HG03442 (cell line): ENCODE measurements at regions not wholly inside any gene's neighbourhood (a gene's known extent, or its start where the extent isn't known, plus 50 kb on each side); places are given as distances from the start of the nearest gene placed in this dataset.

Experiments used
- ATAC-seq: cut with Tn5 transposase; IDR thresholded peaks from one replicate; pipeline ENCODE4 v1.9.1; 2021; ENCODE audit warnings: mild to moderate bottlenecking, moderate library complexity; ENCODE audit not compliant: unreplicated experiment

DNA sequence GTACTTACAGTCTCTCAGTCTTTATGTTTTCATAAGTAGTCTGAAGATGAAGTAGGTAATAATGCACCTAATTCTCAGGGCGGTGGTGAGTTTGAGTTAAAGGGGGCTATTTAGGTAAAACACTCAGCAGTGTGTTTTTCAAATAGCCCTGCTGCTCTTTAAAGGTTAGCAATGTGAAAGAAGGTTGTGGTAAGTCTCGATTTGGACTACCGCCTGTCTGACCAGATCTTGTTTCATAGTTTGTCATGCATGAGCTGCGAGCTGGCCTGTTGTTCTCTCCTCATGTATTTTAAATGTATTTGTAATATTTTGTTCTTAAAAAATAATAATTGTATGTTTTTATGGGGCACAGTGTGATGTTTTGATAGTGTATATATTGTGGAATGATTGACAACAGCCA lies 340.2 kb downstream of the DHX35 start:
- peak; percentile 55 for ATAC-seq

DNA sequence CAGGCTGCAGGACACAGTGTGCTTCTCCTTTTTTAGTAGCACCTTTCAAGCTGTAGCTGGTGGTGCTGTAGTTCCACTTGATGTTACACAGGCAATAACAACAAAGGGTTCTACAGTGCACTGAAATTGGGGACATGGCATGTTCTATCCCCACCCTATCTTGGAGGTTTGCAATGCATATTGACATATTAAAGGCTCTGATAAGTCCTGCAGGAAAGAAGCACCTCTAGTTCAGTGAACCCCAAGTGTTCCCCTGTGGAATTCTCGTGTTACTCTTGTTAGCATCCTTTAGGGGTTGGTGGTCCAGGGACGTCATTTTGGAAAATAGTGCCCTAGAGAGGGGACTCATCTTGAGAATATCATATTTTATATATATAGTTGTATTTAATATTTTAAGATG lies 337.6 kb downstream of the DHX35 start:
- no peak for ATAC-seq

- no peak for ATAC-seq
Measured at GRCh38 chr20:39298571-39299506, 336.7 kb downstream of the DHX35 start.

DNA sequence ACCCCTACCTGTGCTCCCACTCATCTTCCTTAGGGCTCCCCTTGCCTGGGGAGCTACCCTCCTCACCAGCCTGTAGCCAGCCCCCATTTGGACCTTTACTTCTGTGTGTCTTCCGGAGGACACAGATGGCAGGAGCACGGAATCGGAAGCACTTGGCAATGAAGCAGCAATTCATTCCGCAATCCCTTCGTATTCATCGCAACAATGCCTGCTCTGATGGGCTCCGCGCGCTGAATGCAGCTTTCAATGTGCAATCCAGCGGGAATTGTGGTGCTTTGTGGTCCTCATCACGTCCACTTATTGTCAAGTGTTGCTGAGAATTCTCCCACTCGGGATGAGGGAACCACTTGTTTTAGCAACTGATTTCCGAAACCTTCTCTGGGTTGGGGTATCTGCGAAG lies 336.0 kb downstream of the DHX35 start:
- no peak for ATAC-seq

DNA sequence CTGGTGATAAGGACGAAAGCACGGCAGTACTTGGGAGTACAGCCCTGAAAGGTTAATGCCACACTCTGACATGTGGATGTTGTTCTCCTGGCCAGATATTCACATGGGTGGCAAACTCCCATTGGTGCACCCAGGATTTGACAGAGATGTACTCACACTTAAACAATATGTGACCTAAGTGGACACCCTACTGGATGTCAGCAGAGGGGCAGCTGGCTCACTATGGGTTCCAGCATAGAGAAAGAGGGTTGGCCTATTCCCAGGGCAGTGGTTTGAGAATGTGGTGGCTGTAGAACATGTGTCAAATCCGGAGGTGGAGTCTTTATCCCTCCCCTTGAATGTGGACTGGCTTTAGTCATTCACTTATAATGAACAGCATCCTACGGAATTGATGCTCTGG lies 333.2 kb downstream of the DHX35 start:
- ATAC-seq, result no peak

- ATAC-seq, result no peak
Measured at GRCh38 chr20:39294137-39294725, 332.1 kb downstream of the DHX35 start.

GRCh38 chr20:39292193-39292736 lies 330.1 kb downstream of the DHX35 start:
- no peak for ATAC-seq

GRCh38 chr20:39291301-39291700 lies 329.2 kb downstream of the DHX35 start:
- no peak for ATAC-seq

GRCh38 chr20:39290575-39290974 lies 328.4 kb downstream of the DHX35 start:
- no peak for ATAC-seq

GRCh38 chr20:39289831-39290230 lies 327.7 kb downstream of the DHX35 start:
- no peak for ATAC-seq

DNA sequence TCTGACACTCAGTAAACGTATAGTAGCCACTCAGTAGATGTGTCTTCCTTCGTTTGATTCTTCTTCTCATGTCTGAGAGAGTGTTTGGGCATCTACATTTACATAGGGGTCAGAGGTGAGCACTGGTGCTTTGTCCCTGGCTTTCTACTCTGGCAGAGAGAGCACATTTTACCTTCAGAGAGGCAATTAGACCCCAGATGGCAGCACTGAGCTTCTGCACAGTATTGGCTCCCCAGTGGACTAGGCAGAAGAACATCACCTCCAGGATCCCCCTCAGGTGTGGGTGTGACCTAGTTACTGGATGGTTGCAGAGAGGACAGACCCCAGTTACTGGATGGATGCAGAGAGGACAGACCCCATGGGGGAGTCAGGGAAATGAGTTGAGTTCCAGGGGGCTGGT lies 327.2 kb downstream of the DHX35 start:
- ATAC-seq, result no peak

- ATAC-seq, result no peak
Measured at GRCh38 chr20:39283464-39283863, 321.3 kb downstream of the DHX35 start.

- no peak for ATAC-seq
Measured at GRCh38 chr20:39282619-39283092, 320.5 kb downstream of the DHX35 start.

DNA sequence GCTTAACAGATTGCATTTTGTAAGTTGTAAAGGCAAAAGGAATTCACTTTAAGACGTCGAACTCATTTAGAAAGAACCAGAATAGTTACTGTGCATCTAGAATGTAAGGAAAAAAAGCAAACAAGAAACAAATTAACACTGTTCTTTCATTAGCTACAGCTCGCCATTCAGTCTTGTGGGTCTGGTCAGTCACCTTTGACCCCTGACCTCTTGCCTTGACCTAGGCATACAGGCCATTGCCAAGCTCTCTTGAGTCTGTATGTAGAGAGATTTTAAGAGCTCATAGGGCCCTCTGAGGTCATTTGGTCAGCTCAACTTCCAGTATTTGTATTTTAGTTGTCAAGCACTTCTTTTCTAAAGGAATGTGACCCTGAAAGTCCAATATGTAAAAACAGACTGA lies 318.7 kb downstream of the DHX35 start:
- no peak for ATAC-seq

DNA sequence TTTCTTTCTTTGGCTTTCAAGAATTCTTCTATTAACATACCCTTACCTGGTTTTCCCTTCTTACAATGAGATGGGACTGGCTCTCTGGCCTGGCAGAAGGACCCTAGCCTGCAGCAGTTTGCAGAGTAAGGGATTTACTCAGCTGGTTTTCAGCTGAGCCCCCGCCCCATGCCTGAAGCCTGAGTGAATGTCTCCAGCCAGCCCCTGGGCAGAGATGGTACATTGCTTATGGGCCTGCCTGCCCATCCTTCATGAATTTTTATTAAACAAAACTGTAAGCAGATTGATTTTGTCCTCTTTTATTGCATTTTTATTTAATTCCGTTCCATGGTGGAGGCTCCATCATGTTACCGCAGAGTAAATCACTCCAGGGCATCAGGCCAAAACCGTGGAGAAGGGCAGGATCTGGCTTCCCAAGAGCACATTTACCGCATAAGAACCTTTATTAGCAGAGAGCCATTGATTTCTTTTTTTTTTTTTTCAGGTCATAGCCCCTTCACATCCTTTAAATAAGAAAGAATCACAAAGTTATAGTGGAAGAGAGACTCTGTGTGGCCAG lies 316.2 kb downstream of the DHX35 start:
- no peak for ATAC-seq

- ATAC-seq, result no peak
Measured at GRCh38 chr20:39277185-39277584, 315.0 kb downstream of the DHX35 start.

DNA sequence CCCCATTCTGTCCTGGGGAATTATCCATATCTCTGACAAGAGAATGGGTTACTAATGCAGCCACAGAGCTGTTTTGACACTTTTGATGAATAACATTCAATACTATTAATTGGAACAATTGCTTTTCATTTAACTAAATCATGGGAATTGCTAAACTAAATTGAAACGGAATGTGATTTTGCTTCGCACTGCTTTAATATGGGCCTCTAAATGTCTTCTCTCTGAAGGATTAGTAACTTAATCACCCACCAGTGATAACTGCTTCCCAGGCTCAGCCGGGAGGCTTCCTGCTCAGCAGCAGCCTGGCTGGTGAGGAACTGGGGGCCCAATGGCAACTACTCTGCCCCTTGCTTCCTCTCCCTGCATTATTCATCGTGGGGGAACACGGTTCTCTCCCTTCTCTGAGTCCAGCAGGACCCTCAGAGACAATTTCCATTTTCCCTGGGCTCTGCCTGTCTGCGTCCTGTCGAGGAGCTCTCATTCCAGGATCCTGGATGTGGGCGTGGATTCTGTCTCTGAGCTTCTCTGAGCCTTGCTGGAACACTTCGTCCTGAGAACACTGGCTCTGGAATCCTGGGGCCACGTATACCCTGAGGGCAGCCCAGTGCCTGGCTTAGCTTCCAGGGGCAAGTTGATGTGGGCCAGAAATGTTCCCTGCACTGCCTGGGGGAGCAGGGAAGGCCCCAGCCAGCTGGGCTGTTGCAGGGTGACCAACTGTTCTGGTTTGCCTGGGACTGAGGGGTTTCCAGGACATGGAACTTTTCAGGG lies 308.9 kb downstream of the DHX35 start:
- no peak for ATAC-seq

GRCh38 chr20:39269493-39270217 lies 307.5 kb downstream of the DHX35 start:
- no peak for ATAC-seq

GRCh38 chr20:39268981-39269461 lies 306.9 kb downstream of the DHX35 start:
- ATAC-seq, result peak; percentile 72

- ATAC-seq, result no peak
Measured at GRCh38 chr20:39268491-39268951, 306.4 kb downstream of the DHX35 start.
